LNCAP (cell line): ENCODE measurements at regions not wholly inside any gene's neighbourhood (a gene's known extent, or its start where the extent isn't known, plus 50 kb on each side); places are given as distances from the start of the nearest gene placed in this dataset.

ENCODE experiments used
- TF ChIP-seq, protein P1 (sequence below): fragments of 450-650 bp; IDR thresholded peaks from 2 replicates; pipeline ENCODE4 v1.5.1; 2017; ENCODE audit warnings: mild to moderate bottlenecking

DNA sequence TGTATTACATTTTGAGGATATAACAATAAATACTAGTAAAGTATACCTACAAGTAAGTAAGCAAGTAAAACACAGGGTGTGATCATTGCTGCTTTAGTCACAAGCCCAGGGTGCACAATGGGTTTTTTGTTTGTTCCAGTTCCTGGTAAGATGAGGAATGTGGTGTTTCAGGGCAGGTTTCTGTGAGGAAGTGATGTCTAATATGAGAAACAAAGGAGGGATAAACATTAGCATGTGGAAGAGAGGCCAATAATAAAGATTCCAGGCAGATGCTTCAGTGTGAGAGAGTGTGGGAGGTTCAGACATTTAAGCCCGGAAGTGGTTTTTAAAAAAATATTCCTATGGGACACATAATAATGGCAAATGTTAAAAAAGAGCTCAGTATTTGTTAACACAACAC lies 808.1 kb upstream of the USP15 start:
- TF ChIP-seq, protein P1, sequence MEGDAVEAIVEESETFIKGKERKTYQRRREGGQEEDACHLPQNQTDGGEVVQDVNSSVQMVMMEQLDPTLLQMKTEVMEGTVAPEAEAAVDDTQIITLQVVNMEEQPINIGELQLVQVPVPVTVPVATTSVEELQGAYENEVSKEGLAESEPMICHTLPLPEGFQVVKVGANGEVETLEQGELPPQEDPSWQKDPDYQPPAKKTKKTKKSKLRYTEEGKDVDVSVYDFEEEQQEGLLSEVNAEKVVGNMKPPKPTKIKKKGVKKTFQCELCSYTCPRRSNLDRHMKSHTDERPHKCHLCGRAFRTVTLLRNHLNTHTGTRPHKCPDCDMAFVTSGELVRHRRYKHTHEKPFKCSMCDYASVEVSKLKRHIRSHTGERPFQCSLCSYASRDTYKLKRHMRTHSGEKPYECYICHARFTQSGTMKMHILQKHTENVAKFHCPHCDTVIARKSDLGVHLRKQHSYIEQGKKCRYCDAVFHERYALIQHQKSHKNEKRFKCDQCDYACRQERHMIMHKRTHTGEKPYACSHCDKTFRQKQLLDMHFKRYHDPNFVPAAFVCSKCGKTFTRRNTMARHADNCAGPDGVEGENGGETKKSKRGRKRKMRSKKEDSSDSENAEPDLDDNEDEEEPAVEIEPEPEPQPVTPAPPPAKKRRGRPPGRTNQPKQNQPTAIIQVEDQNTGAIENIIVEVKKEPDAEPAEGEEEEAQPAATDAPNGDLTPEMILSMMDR: no peak

DNA sequence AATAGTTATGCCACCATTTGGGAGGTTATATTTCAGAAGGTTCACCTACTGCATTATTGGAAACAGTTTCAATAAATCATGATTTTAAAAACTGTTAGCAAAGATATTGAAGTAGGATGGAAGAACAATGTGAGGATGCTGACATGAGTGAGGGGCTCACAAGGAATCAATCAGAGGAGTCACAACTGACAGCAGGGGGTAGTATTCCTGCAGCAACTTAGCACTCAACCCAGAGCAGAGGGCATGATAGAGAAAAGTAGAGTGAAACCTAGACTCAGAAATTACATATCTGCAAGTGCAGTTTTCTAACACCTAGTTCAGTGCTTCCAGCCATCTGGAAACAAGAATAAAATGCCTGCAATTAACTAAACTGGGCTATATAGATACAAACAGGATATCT lies 772.5 kb upstream of the USP15 start:
- TF ChIP-seq, protein P1: no peak

DNA sequence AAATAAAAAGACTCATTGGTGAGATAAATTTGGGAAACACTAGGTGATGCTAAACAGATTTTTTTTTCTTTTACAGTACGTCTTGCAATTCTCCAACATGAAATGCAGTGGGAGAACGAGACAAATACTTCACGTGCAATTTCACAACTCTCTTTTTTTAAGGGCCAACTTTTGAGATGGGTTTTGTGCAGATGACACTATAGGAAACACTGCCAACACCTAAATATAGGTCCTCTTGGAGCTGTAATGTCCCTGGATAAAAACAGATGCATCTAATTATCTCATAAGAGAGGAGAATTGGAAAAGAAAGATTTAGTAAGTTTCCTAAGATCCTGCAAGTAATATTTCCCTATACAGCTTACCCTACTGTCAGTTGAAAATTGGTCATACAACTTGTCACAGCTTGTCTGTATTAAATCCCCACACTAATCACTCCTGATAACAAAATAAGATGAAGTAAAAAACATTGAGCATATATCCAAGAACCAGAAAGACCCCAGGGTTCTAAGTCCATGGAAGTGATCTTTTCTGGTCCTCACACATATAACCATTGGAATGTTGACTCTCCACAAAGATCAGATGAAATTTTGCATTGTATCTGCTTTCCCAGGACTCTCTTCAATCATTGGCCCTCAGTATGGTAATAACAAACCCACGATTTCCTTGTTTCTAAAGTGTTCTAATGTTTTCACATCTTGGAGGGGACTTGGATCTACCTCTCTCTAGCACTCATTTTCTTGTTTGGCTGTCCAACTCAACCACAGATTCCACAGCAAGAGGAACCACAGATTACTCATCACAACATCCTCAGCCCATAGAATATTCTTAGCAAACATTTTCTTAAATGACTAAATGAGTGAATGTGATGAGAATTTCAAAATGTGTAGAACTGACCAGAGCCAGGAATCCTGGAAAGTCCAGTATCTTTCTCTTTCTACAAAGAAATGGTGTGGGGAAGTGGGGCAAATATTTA lies 769.4 kb upstream of the USP15 start:
- TF ChIP-seq, protein P1: no peak

DNA sequence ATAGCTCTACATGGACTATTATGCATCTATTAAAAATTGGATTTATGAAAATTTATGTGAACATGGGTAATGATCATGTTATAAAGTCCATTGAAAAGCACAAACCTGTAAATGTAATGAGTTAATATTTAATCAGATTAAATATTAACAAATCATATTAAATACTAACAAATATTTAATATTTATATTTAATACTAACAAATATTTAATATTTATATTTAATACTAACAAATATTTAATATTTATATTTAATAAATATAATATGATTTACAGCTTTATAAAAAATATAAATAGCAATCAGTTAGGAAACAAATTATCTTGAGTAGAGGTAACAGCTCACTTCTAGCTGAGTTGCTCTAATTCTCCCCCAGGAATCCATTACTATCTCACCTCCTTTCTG lies 758.0 kb upstream of the USP15 start:
- TF ChIP-seq, protein P1: no peak

DNA sequence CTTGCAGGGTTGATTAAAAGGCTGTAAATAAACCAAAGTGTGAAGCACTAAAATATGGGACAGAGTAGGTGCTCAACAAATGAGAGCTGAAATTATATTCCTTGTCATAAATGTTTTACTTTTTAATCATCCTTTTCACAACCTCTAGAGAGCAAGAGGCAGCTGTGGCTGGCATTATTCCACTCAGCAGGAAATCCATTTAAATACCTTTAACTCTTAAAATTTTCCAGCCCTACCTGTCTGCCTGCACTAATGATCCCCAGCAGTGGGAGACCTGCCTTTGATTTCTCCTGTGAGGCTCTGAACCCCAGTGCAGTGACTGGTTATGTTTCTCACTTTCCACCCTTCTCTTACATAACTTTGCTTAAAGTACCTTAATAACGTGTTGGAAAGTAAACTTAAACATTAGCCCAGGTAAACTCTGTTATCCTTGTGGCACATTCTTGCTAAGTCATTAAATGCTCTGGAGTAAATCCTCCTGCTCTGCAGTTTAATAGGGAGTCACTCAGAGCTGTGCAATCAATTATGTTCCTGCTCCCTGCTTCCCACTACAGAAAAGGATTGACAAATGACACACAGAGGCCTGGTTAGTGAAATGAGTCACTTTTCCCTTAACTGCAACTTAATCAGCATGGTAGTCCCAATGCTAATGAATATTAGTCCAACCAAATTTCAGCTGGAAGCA lies 755.7 kb upstream of the USP15 start:
- TF ChIP-seq, protein P1: no peak

DNA sequence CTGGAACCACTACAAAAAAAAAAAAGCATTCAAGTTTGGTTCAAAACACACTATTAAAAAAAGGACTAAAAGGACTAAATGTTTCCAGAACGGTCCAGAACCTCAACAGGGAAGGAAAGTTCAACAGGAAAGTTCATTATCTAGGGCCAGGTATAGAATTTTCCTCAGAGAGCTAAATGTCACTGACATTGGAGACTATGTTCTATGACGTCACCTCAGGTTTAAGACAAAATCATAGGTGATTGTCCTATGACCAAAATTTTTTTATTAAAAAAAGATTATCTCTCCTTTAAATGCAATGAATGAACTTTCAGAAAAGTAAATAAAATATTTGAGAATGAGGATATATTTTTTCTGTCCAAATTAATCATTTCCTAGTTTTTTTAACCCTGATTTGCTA lies 746.7 kb upstream of the USP15 start:
- TF ChIP-seq, protein P1: no peak

DNA sequence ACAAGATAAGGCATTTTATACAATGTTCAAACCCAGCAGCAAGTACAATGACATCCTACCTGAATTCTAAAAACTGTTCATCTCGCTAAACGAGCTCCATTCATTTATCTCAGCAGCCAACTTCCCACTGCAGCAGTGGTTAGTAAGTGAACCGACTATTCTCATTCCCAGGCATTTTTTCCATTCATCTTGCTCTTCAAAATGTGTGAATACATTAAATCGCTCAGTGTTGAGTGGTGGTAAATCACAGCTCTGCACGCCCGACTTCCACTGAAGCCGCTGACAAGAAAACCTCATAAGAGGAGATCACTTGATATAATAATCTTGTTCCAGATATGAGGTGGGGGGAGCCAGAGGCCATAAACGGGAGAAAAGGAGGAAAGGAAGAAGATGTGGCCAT lies 746.2 kb upstream of the USP15 start:
- TF ChIP-seq, protein P1: no peak
